ENCODE measurements at regions not wholly inside any gene's neighbourhood (a gene's known extent, or its start where the extent isn't known, plus 50 kb on each side); places are given as distances from the start of the nearest gene placed in this dataset.

DNA sequence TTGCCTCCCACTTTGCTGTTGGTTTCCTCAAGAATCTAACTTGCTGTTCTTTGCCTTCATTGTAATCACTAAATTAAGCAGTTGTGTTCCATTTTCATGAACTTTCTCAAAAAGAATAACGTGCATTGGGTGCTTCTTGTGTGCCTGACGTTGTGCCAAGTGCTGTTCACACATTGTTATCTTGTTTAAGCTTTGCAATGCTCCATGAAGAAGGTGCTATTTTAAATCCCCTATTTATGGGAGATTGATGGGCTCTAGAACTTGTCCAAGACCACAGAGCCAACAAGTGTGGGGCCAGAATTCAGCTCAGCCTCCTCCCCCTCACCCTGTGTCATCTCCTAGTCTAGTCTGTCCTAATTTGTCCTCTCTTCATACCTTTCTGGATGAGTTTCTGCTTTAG is 199.8 kb downstream of the C1orf94 start:
- TF ChIP-seq, protein P1, sequence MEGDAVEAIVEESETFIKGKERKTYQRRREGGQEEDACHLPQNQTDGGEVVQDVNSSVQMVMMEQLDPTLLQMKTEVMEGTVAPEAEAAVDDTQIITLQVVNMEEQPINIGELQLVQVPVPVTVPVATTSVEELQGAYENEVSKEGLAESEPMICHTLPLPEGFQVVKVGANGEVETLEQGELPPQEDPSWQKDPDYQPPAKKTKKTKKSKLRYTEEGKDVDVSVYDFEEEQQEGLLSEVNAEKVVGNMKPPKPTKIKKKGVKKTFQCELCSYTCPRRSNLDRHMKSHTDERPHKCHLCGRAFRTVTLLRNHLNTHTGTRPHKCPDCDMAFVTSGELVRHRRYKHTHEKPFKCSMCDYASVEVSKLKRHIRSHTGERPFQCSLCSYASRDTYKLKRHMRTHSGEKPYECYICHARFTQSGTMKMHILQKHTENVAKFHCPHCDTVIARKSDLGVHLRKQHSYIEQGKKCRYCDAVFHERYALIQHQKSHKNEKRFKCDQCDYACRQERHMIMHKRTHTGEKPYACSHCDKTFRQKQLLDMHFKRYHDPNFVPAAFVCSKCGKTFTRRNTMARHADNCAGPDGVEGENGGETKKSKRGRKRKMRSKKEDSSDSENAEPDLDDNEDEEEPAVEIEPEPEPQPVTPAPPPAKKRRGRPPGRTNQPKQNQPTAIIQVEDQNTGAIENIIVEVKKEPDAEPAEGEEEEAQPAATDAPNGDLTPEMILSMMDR (IDR thresholded peaks at IDR 0.05; ENCODE audit: low read depth, low read length): no peak
- in situ Hi-C loops (cut with HindIII; ENCODE audit: low sequenced_read_pairs): no loop called here

DNA sequence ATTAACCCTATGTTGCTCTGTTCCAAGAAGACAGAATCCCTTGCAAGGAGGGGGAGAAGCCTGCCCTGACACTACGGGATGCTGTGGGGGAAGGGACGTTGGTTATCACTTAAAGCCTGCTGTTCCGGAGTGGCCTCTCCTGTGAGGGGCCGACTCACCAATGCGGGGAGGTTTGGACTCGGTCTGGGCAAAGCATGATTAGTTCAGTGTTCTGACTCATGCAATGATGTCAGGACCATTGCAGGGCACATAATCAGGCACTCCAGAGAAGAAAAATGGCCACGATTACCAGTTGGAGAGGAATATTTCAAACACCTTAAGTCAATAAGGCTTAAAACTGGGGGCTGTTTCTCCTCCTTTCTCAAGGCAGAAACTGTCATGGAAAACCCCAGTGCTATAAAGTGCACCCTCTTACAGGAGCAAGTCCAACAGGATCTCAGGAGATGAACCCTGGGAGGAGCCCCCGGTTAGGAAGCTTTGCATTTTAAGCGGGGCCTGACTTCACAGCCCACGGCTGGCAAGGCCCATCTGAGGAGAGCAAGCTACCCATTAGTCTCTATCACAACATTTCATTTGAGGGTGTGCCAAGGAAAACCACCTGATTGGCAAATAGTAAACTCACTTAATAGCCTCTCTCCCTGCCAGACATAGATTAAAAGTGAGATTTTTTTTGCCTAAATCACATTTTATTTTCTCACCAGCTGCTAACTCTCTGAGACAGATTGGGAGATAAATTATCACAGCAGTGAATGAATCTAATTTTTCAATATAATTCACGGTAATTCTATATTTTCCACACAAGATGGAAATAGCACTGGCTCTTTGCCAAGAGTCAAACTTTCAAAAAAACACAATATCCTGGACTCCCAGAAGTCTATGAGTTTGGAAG is 202.5 kb downstream of the C1orf94 start:
- in situ Hi-C loops (cut with HindIII; ENCODE audit: low sequenced_read_pairs): no loop called here
- TF ChIP-seq, protein P1 (IDR thresholded peaks at IDR 0.05; ENCODE audit: low read depth, low read length): no peak
- DNase-seq (ENCODE audit: low read depth, low spot score): peak; percentile 45
- H3K4me3 ChIP-seq (ENCODE audit: low read depth, low read length): no peak overlapping the region

More for the DNA sequence above, 199.8 kb downstream of the C1orf94 start:
- DNase-seq (ENCODE audit: low read depth, low spot score): no peak
- no peak overlapping the region for H3K4me3 ChIP-seq (ENCODE audit: low read depth, low read length)

DNA sequence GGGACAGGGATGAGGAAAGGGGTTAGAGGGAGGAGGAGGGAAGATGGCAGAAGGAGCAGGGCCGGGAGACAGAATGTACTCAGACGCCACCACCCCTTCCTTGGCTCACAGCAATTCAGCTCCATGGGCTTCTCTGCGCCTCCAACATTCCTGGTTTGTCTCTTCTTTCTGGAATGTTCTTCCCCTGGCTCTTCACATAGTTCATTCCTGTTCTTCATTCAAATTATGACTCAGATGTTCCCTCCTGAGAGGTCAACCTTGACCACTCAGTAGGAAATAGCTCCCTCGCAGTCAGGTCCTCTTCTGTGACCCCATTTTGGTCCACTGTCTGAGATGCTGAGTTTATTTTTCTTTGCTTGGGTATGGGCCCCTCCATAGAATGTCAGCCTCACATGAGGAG is 203.2 kb downstream of the C1orf94 start:
- in situ Hi-C loops (cut with HindIII; ENCODE audit: low sequenced_read_pairs): no loop called here
- DNase-seq (ENCODE audit: low read depth, low spot score): peak; percentile 36
- TF ChIP-seq, protein P1 (IDR thresholded peaks at IDR 0.05; ENCODE audit: low read depth, low read length): no peak
- H3K4me3 ChIP-seq (ENCODE audit: low read depth, low read length): no peak overlapping the region

DNA sequence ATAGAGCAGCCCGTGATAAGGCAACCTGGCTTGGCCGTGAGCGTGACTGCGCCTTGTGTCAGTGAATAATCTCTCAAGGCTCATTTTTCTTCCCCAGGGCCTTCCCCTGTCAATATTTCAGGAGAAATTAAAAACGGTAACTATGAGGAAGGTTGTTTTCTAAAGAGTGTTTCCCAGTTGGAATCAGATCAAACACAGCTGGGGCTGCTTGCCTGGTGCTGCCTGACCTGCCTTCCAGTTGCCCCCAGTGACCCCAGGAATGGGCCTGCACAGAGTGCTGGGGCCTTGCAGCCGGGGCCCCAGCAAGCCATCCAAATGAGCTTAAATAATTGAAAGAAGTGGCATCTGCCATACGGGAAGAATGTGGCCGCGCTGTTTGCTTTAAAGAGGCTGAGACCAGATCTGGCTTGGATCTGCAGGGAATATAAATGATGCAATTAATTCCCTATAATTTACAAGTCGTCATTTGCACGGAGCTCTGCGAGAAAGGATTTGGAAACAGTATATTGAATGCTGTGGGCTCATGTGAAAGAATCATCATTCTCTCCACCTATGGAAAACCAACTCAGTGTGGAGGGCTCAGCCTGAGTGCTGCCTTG is 203.9 kb downstream of the C1orf94 start:
- in situ Hi-C loops (cut with HindIII; ENCODE audit: low sequenced_read_pairs): no loop called here
- no peak overlapping the region for H3K4me3 ChIP-seq (ENCODE audit: low read depth, low read length)
- no peak for DNase-seq (ENCODE audit: low read depth, low spot score)
- TF ChIP-seq, protein P1 (IDR thresholded peaks at IDR 0.05; ENCODE audit: low read depth, low read length): no peak

DNA sequence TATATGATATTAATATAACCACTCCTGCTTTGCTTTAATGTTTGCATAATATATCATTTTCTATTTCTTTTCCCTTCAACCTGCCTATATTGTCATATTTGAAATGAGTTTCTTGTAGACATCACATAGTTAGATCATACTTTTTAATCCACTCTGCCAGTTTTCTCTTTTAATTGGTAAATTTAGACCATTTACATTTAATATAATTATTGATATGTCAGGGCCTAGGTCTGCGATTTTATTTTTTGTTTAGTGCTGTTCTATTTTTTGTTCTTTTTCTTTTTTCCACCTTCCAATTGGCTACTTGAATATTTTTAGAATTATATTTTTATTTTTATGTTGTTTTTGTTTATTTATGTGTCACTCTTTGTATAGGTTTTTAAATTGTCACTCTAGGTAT is 213.3 kb downstream of the C1orf94 start:
- in situ Hi-C loops (cut with HindIII; ENCODE audit: low sequenced_read_pairs): no loop called here
- DNase-seq (ENCODE audit: low read depth, low spot score): no peak
- TF ChIP-seq, protein P1 (IDR thresholded peaks at IDR 0.05; ENCODE audit: low read depth, low read length): no peak
- no peak overlapping the region for H3K4me3 ChIP-seq (ENCODE audit: low read depth, low read length)

DNA sequence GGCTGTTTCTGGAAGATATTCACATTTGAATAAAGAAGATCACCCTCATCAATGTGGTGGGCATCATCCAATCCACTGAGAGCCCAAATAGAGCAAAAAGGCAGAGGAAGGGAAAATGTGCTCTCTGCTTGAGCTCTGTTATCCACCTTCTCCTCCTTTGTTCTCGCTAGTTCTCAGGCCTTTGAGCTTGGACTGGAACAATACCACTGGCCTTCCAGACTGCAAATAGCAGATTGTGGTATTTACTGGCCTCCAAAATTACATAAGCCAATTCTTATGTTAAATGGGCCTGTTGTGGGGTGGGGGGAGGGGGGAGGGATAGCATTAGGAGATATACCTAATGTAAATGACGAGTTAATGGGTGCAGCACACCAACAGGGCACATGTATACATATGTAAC is 219.3 kb downstream of the C1orf94 start:
- in situ Hi-C loops (cut with HindIII; ENCODE audit: low sequenced_read_pairs): no loop called here
- no peak for DNase-seq (ENCODE audit: low read depth, low spot score)
- TF ChIP-seq, protein P1 (IDR thresholded peaks at IDR 0.05; ENCODE audit: low read depth, low read length): no peak
- no peak overlapping the region for H3K4me3 ChIP-seq (ENCODE audit: low read depth, low read length)
